ENCODE measurements at regions not wholly inside any gene's neighbourhood (a gene's known extent, or its start where the extent isn't known, plus 50 kb on each side); places are given as distances from the start of the nearest gene placed in this dataset.
A peak's percentile ranks its signal among the peaks of the same experiment; 100 is the strongest.

- H3K4me1 ChIP-seq = no peaks in the 10 kb centered on the region
- no peak for TF ChIP-seq POLR2A (IDR thresholded peaks at IDR 0.05)
- TF ChIP-seq CTCF (IDR thresholded peaks at IDR 0.05) = no peak
- no peaks in the 10 kb centered on the region for H3K27me3 ChIP-seq
- H3K36me3 ChIP-seq = no peaks in the 10 kb centered on the region
- H3K27ac ChIP-seq = no peak overlapping the region
- H3K9me3 ChIP-seq = no peaks in the 10 kb centered on the region
- no peak for DNase-seq
- H3K4me3 ChIP-seq = no peak overlapping the region
Observed at GRCh38 chr12:5369298-5369697, 62.6 kb upstream of the NTF3 start.

- no peak for DNase-seq
- Histone ChIP-seq H3K27ac (no peak overlapping the region), H3K4me3 (no peak overlapping the region), H3K36me3 (no peaks in the 10 kb centered on the region), H3K9me3 (no peaks in the 10 kb centered on the region), H3K4me1 (no peaks in the 10 kb centered on the region), H3K27me3 (no peaks in the 10 kb centered on the region)
- TF ChIP-seq CTCF (IDR thresholded peaks at IDR 0.05) (no peak), POLR2A (IDR thresholded peaks at IDR 0.05) (no peak)
Observed at GRCh38 chr12:5371631-5372030, 60.3 kb upstream of the NTF3 start.

- no peak for TF ChIP-seq CTCF (IDR thresholded peaks at IDR 0.05)
- TF ChIP-seq POLR2A (IDR thresholded peaks at IDR 0.05) = no peak
- Histone ChIP-seq H3K4me3 (no peak overlapping the region), H3K9me3 (no peaks in the 10 kb centered on the region), H3K4me1 (no peaks in the 10 kb centered on the region), H3K27ac (no peak overlapping the region), H3K27me3 (no peaks in the 10 kb centered on the region), H3K36me3 (no peaks in the 10 kb centered on the region)
- no peak for DNase-seq
Observed at GRCh38 chr12:5374713-5375112, 57.2 kb upstream of the NTF3 start.

GRCh38 chr12:5375547-5376295, 56.2 kb upstream of the NTF3 start:
- Histone ChIP-seq H3K36me3 (no peaks in the 10 kb centered on the region), H3K4me1 (no peaks in the 10 kb centered on the region), H3K27ac (no peak overlapping the region), H3K9me3 (no peaks in the 10 kb centered on the region), H3K27me3 (no peaks in the 10 kb centered on the region), H3K4me3 (no peak overlapping the region)
- no peak for DNase-seq
- TF ChIP-seq CTCF (IDR thresholded peaks at IDR 0.05) = no peak
- TF ChIP-seq POLR2A (IDR thresholded peaks at IDR 0.05) = no peak

GRCh38 chr12:5376591-5377207, 55.2 kb upstream of the NTF3 start:
- DNase-seq = peak in 1 of 3 donors; percentile 47
- H3K4me1 ChIP-seq = no peaks in the 10 kb centered on the region
- TF ChIP-seq CTCF (IDR thresholded peaks at IDR 0.05) (no peak), POLR2A (IDR thresholded peaks at IDR 0.05) (no peak)
- H3K36me3 ChIP-seq = no peaks in the 10 kb centered on the region
- H3K27me3 ChIP-seq = no peaks in the 10 kb centered on the region
- no peak overlapping the region for H3K27ac ChIP-seq
- H3K4me3 ChIP-seq = no peak overlapping the region
- no peaks in the 10 kb centered on the region for H3K9me3 ChIP-seq

Measured in Peyer's patch (tissue), 4 donors.